Endothelial cell (in vitro differentiated cells): ENCODE measurements at regions not wholly inside any gene's neighbourhood (a gene's known extent, or its start where the extent isn't known, plus 50 kb on each side); places are given as distances from the start of the nearest gene placed in this dataset.

Experiments
- DNase-seq: peaks from one replicate; pipeline ENCODE4 v3.0.0; 2021; ENCODE audit warnings: low spot score
- H3K27ac Mint-ChIP-seq: one replicate; pipeline ENCODE4 v1.8.0; 2021; ENCODE audit warnings: mixed read lengths, inconsistent platforms; ENCODE audit not compliant: unreplicated experiment
- H3K27me3 Mint-ChIP-seq: one replicate; pipeline ENCODE4 v1.8.0; 2021; ENCODE audit warnings: mild to moderate bottlenecking, moderate library complexity, mixed read lengths, inconsistent platforms; ENCODE audit not compliant: unreplicated experiment
- H3K36me3 Mint-ChIP-seq: one replicate; pipeline ENCODE4 v1.8.0; 2021; ENCODE audit warnings: mild to moderate bottlenecking, low read depth, mixed read lengths, inconsistent platforms; ENCODE audit not compliant: unreplicated experiment
- H3K4me1 Mint-ChIP-seq: one replicate; pipeline ENCODE4 v1.8.0; 2021; ENCODE audit warnings: mild to moderate bottlenecking, mixed read lengths, inconsistent platforms; ENCODE audit not compliant: unreplicated experiment
- H3K4me3 Mint-ChIP-seq: one replicate; pipeline ENCODE4 v1.8.0; 2021; ENCODE audit warnings: mild to moderate bottlenecking, mixed read lengths, inconsistent platforms; ENCODE audit not compliant: unreplicated experiment
- H3K9me3 Mint-ChIP-seq: one replicate; pipeline ENCODE4 v1.8.0; 2021; ENCODE audit warnings: mixed read lengths, inconsistent platforms; ENCODE audit not compliant: unreplicated experiment
- CTCF ChIP-seq: fragments of 200-600 bp; sonication (generic); IDR thresholded peaks from one replicate; pipeline ENCODE4 v1.5.0; 2021; ENCODE audit warnings: antibody characterized with exemption; ENCODE audit not compliant: unreplicated experiment

GRCh38 chr18:8458546-8459215 lies 150.6 kb upstream of the RAB12 start:
- no peaks in the 10 kb centered on the region for H3K9me3 Mint-ChIP-seq
- no peaks in the 10 kb centered on the region for H3K4me1 Mint-ChIP-seq
- no peak for DNase-seq
- no peak overlapping the region for H3K4me3 Mint-ChIP-seq
- H3K36me3 Mint-ChIP-seq: no peaks in the 10 kb centered on the region
- H3K27ac Mint-ChIP-seq: no peak overlapping the region
- H3K27me3 Mint-ChIP-seq: no peaks in the 10 kb centered on the region
- no peak for TF ChIP-seq CTCF

- Mint-ChIP-seq H3K36me3 (no peaks in the 10 kb centered on the region), H3K9me3 (no peaks in the 10 kb centered on the region), H3K27ac (no peak overlapping the region), H3K27me3 (peaks cover 3% of the 10 kb centered on the region), H3K4me1 (no peaks in the 10 kb centered on the region), H3K4me3 (no peak overlapping the region)
- DNase-seq: no peak
- TF ChIP-seq CTCF: no peak
These were observed 148.5 kb upstream of the RAB12 start for GRCh38 chr18:8460748-8461147.

- H3K9me3 Mint-ChIP-seq: no peaks in the 10 kb centered on the region
- TF ChIP-seq CTCF: no peak
- no peaks in the 10 kb centered on the region for H3K36me3 Mint-ChIP-seq
- H3K27me3 Mint-ChIP-seq: peaks cover 3% of the 10 kb centered on the region
- no peaks in the 10 kb centered on the region for H3K4me1 Mint-ChIP-seq
- H3K4me3 Mint-ChIP-seq: no peak overlapping the region
- no peak for DNase-seq
- no peak overlapping the region for H3K27ac Mint-ChIP-seq
These were observed 147.7 kb upstream of the RAB12 start for GRCh38 chr18:8461544-8461943.

GRCh38 chr18:8462651-8463185 lies 146.5 kb upstream of the RAB12 start:
- TF ChIP-seq CTCF: no peak
- H3K9me3 Mint-ChIP-seq: no peaks in the 10 kb centered on the region

GRCh38 chr18:8463791-8464190 lies 145.4 kb upstream of the RAB12 start:
- Mint-ChIP-seq H3K4me1 (peaks cover 9% of the 10 kb centered on the region), H3K4me3 (no peak overlapping the region), H3K27me3 (peaks cover 3% of the 10 kb centered on the region), H3K27ac (no peak overlapping the region), H3K9me3 (no peaks in the 10 kb centered on the region), H3K36me3 (no peaks in the 10 kb centered on the region)
- no peak for TF ChIP-seq CTCF
- no peak for DNase-seq

More at GRCh38 chr18:8462651-8463185, 146.5 kb upstream of the RAB12 start:
- DNase-seq: no peak
- no peaks in the 10 kb centered on the region for H3K36me3 Mint-ChIP-seq
- no peak overlapping the region for H3K27ac Mint-ChIP-seq
- H3K4me3 Mint-ChIP-seq: no peak overlapping the region
- peaks cover 2% of the 10 kb centered on the region for H3K4me1 Mint-ChIP-seq
- H3K27me3 Mint-ChIP-seq: peaks cover 3% of the 10 kb centered on the region
